ENCODE measurements at regions not wholly inside any gene's neighbourhood (a gene's known extent, or its start where the extent isn't known, plus 50 kb on each side); places are given as distances from the start of the nearest gene placed in this dataset.

DNA sequence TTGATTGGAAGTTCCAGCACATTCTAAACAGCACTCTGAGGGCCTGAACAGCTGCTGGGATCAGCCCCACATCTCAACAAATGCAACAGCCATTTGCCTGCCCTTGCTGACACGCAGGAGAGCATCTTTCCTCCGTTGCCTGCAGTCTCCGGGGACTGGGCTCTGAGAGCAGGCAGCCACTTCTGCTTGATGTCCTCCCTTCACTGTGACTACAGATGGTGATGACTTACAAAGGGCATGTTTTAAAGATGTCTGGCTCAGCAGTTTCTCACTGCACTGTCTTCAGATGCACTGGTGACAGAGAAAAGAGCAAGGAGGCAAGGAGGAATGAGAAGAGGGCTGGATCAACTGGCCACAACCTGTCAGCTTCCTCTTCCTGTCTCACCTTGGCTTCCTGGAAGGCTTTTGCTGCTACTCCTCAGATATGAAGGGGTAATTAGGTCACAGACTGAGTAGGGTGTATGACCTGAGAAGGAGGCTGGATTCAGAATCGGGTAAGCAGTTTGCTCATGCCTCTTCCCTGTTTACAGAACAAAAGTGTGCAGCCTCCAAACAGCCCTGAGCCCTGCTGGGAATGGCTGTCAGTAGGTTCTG lies 143.5 kb upstream of the GHITM start:
- H3K27me3 ChIP-seq (ENCODE audit: low read length), result no peaks in the 10 kb centered on the region
- no peak overlapping the region for H3K27ac ChIP-seq (ENCODE audit: low read length)
- no peak overlapping the region for H2AFZ ChIP-seq (ENCODE audit: low read length)
- H4K20me1 ChIP-seq (ENCODE audit: insufficient read depth, low read depth, low read length), result no peaks in the 10 kb centered on the region
- H3K4me3 ChIP-seq (ENCODE audit: low read length), result no peak overlapping the region
- H3K79me2 ChIP-seq (ENCODE audit: low read length), result no peaks in the 10 kb centered on the region
- H3K9ac ChIP-seq (ENCODE audit: low read length), result no peak overlapping the region
- H3K9me2 ChIP-seq (replicated peaks; ENCODE audit: insufficient read depth, low read length), result no peaks in the 10 kb centered on the region
- H3K4me2 ChIP-seq (ENCODE audit: low read depth, low read length, poor library complexity, severe bottlenecking), result no peak overlapping the region
- DNase-seq, result no peak
- H3K4me1 ChIP-seq (ENCODE audit: low read length), result no peaks in the 10 kb centered on the region
- no peaks in the 10 kb centered on the region for H3K36me3 ChIP-seq (ENCODE audit: insufficient read depth, low read length)
- no peaks in the 10 kb centered on the region for H3K9me3 ChIP-seq (ENCODE audit: low read length)

- no peak for DNase-seq
- no peak overlapping the region for H3K4me3 ChIP-seq (ENCODE audit: low read length)
- no peak overlapping the region for H2AFZ ChIP-seq (ENCODE audit: low read length)
- no peak overlapping the region for H3K4me2 ChIP-seq (ENCODE audit: low read depth, low read length, poor library complexity, severe bottlenecking)
- H4K20me1 ChIP-seq (ENCODE audit: insufficient read depth, low read depth, low read length), result no peaks in the 10 kb centered on the region
- no peak overlapping the region for H3K9ac ChIP-seq (ENCODE audit: low read length)
- no peaks in the 10 kb centered on the region for H3K79me2 ChIP-seq (ENCODE audit: low read length)
- no peaks in the 10 kb centered on the region for H3K27me3 ChIP-seq (ENCODE audit: low read length)
- H3K9me2 ChIP-seq (replicated peaks; ENCODE audit: insufficient read depth, low read length), result no peaks in the 10 kb centered on the region
- no peak overlapping the region for H3K27ac ChIP-seq (ENCODE audit: low read length)
- H3K9me3 ChIP-seq (ENCODE audit: low read length), result no peaks in the 10 kb centered on the region
- H3K4me1 ChIP-seq (ENCODE audit: low read length), result no peaks in the 10 kb centered on the region
- H3K36me3 ChIP-seq (ENCODE audit: insufficient read depth, low read length), result no peaks in the 10 kb centered on the region
Measured at GRCh38 chr10:84004221-84004620, 135.1 kb upstream of the GHITM start.

DNA sequence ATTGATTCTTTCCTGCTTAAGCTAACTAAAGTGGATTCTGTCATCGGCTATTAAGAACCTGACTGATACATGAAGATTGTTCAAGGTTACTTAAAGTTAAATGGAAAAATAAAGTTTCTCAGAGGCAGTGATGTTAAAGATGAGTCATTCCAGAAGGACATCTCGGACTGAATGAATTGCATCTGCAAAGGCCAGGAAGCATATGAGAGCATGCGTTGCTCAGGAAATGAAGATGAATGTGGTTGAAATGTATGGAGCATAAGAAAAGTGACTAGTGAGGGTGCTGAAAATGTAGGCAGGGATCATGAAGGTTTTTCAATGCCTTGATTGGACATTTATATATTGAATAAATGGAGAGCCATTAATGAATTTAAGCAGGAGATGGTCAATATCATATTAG lies 133.9 kb upstream of the GHITM start:
- H3K9me2 ChIP-seq (replicated peaks; ENCODE audit: insufficient read depth, low read length), result no peaks in the 10 kb centered on the region
- no peaks in the 10 kb centered on the region for H3K79me2 ChIP-seq (ENCODE audit: low read length)
- H3K4me3 ChIP-seq (ENCODE audit: low read length), result no peak overlapping the region
- H3K9ac ChIP-seq (ENCODE audit: low read length), result no peak overlapping the region
- H3K4me2 ChIP-seq (ENCODE audit: low read depth, low read length, poor library complexity, severe bottlenecking), result no peak overlapping the region
- DNase-seq, result no peak
- no peak overlapping the region for H3K27ac ChIP-seq (ENCODE audit: low read length)
- H2AFZ ChIP-seq (ENCODE audit: low read length), result no peak overlapping the region
- H3K36me3 ChIP-seq (ENCODE audit: insufficient read depth, low read length), result no peaks in the 10 kb centered on the region
- H3K4me1 ChIP-seq (ENCODE audit: low read length), result no peaks in the 10 kb centered on the region
- no peaks in the 10 kb centered on the region for H3K27me3 ChIP-seq (ENCODE audit: low read length)
- H4K20me1 ChIP-seq (ENCODE audit: insufficient read depth, low read depth, low read length), result no peaks in the 10 kb centered on the region
- no peaks in the 10 kb centered on the region for H3K9me3 ChIP-seq (ENCODE audit: low read length)

DNA sequence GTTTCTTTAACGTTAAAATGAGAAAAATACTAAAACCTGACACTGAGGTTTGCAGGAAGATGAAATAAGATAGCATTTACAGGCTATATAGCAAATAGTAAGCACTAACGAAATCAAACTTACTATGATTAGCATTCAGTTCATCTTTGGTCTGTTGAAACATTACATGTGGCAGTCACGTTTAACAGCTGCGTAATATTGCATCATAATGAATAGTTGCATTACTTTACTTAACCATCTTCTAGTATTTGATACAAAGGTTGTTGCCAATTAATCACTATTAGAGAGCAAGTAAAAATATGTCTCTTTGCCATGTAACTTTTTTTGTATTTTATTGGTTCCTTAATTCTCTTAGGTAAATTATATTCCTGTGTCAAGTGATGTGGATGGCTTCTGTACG lies 131.8 kb upstream of the GHITM start:
- Histone ChIP-seq H4K20me1 (ENCODE audit: insufficient read depth, low read depth, low read length) (no peaks in the 10 kb centered on the region), H3K4me1 (ENCODE audit: low read length) (no peaks in the 10 kb centered on the region), H3K27ac (ENCODE audit: low read length) (no peak overlapping the region), H3K4me3 (ENCODE audit: low read length) (no peak overlapping the region), H3K36me3 (ENCODE audit: insufficient read depth, low read length) (no peaks in the 10 kb centered on the region), H2AFZ (ENCODE audit: low read length) (no peak overlapping the region), H3K79me2 (ENCODE audit: low read length) (no peaks in the 10 kb centered on the region), H3K9ac (ENCODE audit: low read length) (no peak overlapping the region), H3K4me2 (ENCODE audit: low read depth, low read length, poor library complexity, severe bottlenecking) (no peak overlapping the region), H3K9me2 (replicated peaks; ENCODE audit: insufficient read depth, low read length) (no peaks in the 10 kb centered on the region), H3K9me3 (ENCODE audit: low read length) (no peaks in the 10 kb centered on the region), H3K27me3 (ENCODE audit: low read length) (no peaks in the 10 kb centered on the region)
- DNase-seq, result no peak

GRCh38 chr10:84008878-84009277 lies 130.4 kb upstream of the GHITM start:
- DNase-seq, result peak; percentile 68
- Histone ChIP-seq H3K36me3 (ENCODE audit: insufficient read depth, low read length) (no peaks in the 10 kb centered on the region), H3K4me1 (ENCODE audit: low read length) (no peaks in the 10 kb centered on the region), H4K20me1 (ENCODE audit: insufficient read depth, low read depth, low read length) (no peaks in the 10 kb centered on the region), H3K4me3 (ENCODE audit: low read length) (no peak overlapping the region), H3K9me2 (replicated peaks; ENCODE audit: insufficient read depth, low read length) (no peaks in the 10 kb centered on the region), H3K79me2 (ENCODE audit: low read length) (no peaks in the 10 kb centered on the region), H3K9me3 (ENCODE audit: low read length) (no peaks in the 10 kb centered on the region), H3K4me2 (ENCODE audit: low read depth, low read length, poor library complexity, severe bottlenecking) (no peak overlapping the region), H3K9ac (ENCODE audit: low read length) (no peak overlapping the region), H2AFZ (ENCODE audit: low read length) (no peak overlapping the region), H3K27me3 (ENCODE audit: low read length) (no peaks in the 10 kb centered on the region), H3K27ac (ENCODE audit: low read length) (no peak overlapping the region)

DNA sequence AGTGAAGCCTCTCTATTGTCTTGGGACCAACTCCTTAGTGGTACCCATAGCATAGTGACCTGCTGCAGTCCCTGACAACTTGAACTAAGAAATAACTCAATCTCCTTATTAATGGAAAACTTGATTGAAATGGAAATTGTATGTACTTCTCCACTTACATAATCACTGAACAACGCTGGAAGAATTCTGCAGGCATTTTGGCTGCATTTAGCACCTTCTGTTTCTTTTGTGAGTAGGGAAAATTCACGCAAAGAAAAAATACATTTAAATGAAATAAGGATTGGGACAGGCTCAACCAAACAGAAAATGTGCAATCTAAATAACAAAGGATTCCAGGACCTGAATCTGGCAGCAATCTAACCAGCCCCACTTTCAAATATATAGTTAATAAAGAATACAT lies 126.9 kb upstream of the GHITM start:
- Histone ChIP-seq H3K9me2 (replicated peaks; ENCODE audit: insufficient read depth, low read length) (no peaks in the 10 kb centered on the region), H2AFZ (ENCODE audit: low read length) (no peak overlapping the region), H3K4me2 (ENCODE audit: low read depth, low read length, poor library complexity, severe bottlenecking) (no peak overlapping the region), H3K9ac (ENCODE audit: low read length) (no peak overlapping the region), H4K20me1 (ENCODE audit: insufficient read depth, low read depth, low read length) (no peaks in the 10 kb centered on the region), H3K4me1 (ENCODE audit: low read length) (no peaks in the 10 kb centered on the region), H3K4me3 (ENCODE audit: low read length) (no peak overlapping the region), H3K79me2 (ENCODE audit: low read length) (no peaks in the 10 kb centered on the region), H3K27ac (ENCODE audit: low read length) (no peak overlapping the region), H3K36me3 (ENCODE audit: insufficient read depth, low read length) (no peaks in the 10 kb centered on the region), H3K9me3 (ENCODE audit: low read length) (no peaks in the 10 kb centered on the region), H3K27me3 (ENCODE audit: low read length) (no peaks in the 10 kb centered on the region)
- no peak for DNase-seq

DNA sequence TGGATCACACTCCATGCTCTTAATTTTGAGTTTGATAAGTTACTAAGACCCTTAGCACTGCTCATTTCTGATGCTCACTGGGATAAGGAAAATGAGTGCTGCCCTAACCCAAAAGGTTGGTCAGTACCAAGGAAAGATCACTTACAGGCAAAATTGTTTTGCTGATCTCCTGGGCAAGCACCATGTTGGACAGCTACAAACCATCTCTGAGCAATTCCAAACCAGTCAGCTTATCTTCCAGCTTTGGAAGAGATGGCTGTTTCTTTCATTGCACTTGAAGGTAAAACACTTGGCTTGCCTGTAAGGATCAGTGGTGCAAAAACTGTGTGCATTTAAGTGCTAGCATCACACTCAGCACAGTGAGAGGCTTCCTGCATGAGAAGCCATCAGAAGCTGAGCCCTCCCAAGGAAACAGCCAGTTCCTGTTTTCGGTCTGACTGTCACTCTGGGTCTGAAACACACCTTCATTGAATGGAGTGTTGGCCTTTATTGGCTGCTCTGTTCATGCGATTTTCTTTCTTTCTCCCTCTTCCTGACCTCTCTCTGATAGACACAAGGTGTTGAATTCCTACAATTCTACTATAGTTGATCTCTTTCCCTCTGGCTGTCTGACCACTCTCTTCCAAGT lies 126.4 kb upstream of the GHITM start:
- Histone ChIP-seq H3K4me1 (ENCODE audit: low read length) (no peaks in the 10 kb centered on the region), H3K4me3 (ENCODE audit: low read length) (no peak overlapping the region), H3K9me2 (replicated peaks; ENCODE audit: insufficient read depth, low read length) (no peaks in the 10 kb centered on the region), H3K27ac (ENCODE audit: low read length) (no peak overlapping the region), H3K9me3 (ENCODE audit: low read length) (no peaks in the 10 kb centered on the region), H3K9ac (ENCODE audit: low read length) (no peak overlapping the region), H3K27me3 (ENCODE audit: low read length) (no peaks in the 10 kb centered on the region), H3K36me3 (ENCODE audit: insufficient read depth, low read length) (no peaks in the 10 kb centered on the region), H2AFZ (ENCODE audit: low read length) (no peak overlapping the region), H3K4me2 (ENCODE audit: low read depth, low read length, poor library complexity, severe bottlenecking) (no peak overlapping the region), H4K20me1 (ENCODE audit: insufficient read depth, low read depth, low read length) (no peaks in the 10 kb centered on the region), H3K79me2 (ENCODE audit: low read length) (no peaks in the 10 kb centered on the region)
- no peak for DNase-seq

GRCh38 chr10:84015877-84016595 lies 123.3 kb upstream of the GHITM start:
- Histone ChIP-seq H3K9ac (ENCODE audit: low read length) (no peak overlapping the region), H4K20me1 (ENCODE audit: insufficient read depth, low read depth, low read length) (no peaks in the 10 kb centered on the region), H3K4me2 (ENCODE audit: low read depth, low read length, poor library complexity, severe bottlenecking) (no peak overlapping the region), H3K4me3 (ENCODE audit: low read length) (no peak overlapping the region), H3K4me1 (ENCODE audit: low read length) (no peaks in the 10 kb centered on the region), H3K79me2 (ENCODE audit: low read length) (no peaks in the 10 kb centered on the region), H3K36me3 (ENCODE audit: insufficient read depth, low read length) (no peaks in the 10 kb centered on the region), H3K9me3 (ENCODE audit: low read length) (no peaks in the 10 kb centered on the region), H3K27ac (ENCODE audit: low read length) (no peak overlapping the region), H3K27me3 (ENCODE audit: low read length) (no peaks in the 10 kb centered on the region), H2AFZ (ENCODE audit: low read length) (no peak overlapping the region), H3K9me2 (replicated peaks; ENCODE audit: insufficient read depth, low read length) (no peaks in the 10 kb centered on the region)
- no peak for DNase-seq
